BLaER1 (cell line): ENCODE measurements at regions not wholly inside any gene's neighbourhood (a gene's known extent, or its start where the extent isn't known, plus 50 kb on each side); places are given as distances from the start of the nearest gene placed in this dataset.
A peak's percentile ranks its signal among the peaks of the same experiment; 100 is the strongest.

Experiments
- H3K27ac ChIP-seq: shearing (Covaris generic); formaldehyde crosslinking; 2 replicates; pipeline ENCODE4 v1.8.1; 2022
- H3K27me3 ChIP-seq: shearing (Covaris generic); formaldehyde crosslinking; 2 replicates; pipeline ENCODE4 v1.8.1; 2022
- H3K36me3 ChIP-seq: shearing (Covaris generic); formaldehyde crosslinking; 2 replicates; pipeline ENCODE4 v1.8.1; 2022
- H3K4me1 ChIP-seq: shearing (Covaris generic); formaldehyde crosslinking; 2 replicates; pipeline ENCODE4 v1.8.1; 2022
- H3K4me2 ChIP-seq: shearing (Covaris generic); formaldehyde crosslinking; 2 replicates; pipeline ENCODE4 v1.8.1; 2022
- H3K4me3 ChIP-seq: shearing (Covaris generic); formaldehyde crosslinking; 2 replicates; pipeline ENCODE4 v1.8.1; 2022
- H3K9ac ChIP-seq: shearing (Covaris generic); formaldehyde crosslinking; 2 replicates; pipeline ENCODE4 v1.8.1; 2022
- H3K9me3 ChIP-seq: shearing (Covaris generic); formaldehyde crosslinking; 2 replicates; pipeline ENCODE4 v1.8.1; 2022
- H4K20me1 ChIP-seq: shearing (Covaris generic); formaldehyde crosslinking; 2 replicates; pipeline ENCODE4 v1.8.1; 2022
- Cebpa-rat ChIP-seq: shearing (Covaris generic); IDR thresholded peaks from 2 replicates; pipeline ENCODE4 v1.8.1; 2022

GRCh38 chr5:123671042-123671441 is 159.1 kb downstream of the CSNK1G3 start:
- Histone ChIP-seq H3K36me3 (no peaks in the 10 kb centered on the region), H3K9ac (no peak overlapping the region), H3K27me3 (no peaks in the 10 kb centered on the region), H3K4me3 (no peak overlapping the region), H3K9me3 (no peaks in the 10 kb centered on the region), H3K4me2 (peak overlapping the region; percentile 33), H4K20me1 (no peaks in the 10 kb centered on the region), H3K4me1 (peaks cover 20% of the 10 kb centered on the region), H3K27ac (no peak overlapping the region)
- TF ChIP-seq Cebpa-rat: no peak
